ENCODE measurements at regions not wholly inside any gene's neighbourhood (a gene's known extent, or its start where the extent isn't known, plus 50 kb on each side); places are given as distances from the start of the nearest gene placed in this dataset.

GRCh38 chr2:83826577-83826976, 632.5 kb downstream of the SUCLG1 start:
- TF ChIP-seq POLR2AphosphoS5 (IDR thresholded peaks at IDR 0.05; ENCODE audit: borderline replicate concordance, low read depth, low read length): no peak
- no peak for TF ChIP-seq EZH2 (IDR thresholded peaks at IDR 0.05)

Data from SK-N-MC (cell line).